ENCODE measurements at regions not wholly inside any gene's neighbourhood (a gene's known extent, or its start where the extent isn't known, plus 50 kb on each side); places are given as distances from the start of the nearest gene placed in this dataset.

- Histone ChIP-seq H3K27ac (no peak overlapping the region), H3K4me3 (ENCODE audit: low read depth, low read length) (no peak overlapping the region), H3K36me3 (replicated peaks) (no peaks in the 10 kb centered on the region), H3K27me3 (replicated peaks) (no peaks in the 10 kb centered on the region)
- DNase-seq = no peak
- TF ChIP-seq, protein P1, sequence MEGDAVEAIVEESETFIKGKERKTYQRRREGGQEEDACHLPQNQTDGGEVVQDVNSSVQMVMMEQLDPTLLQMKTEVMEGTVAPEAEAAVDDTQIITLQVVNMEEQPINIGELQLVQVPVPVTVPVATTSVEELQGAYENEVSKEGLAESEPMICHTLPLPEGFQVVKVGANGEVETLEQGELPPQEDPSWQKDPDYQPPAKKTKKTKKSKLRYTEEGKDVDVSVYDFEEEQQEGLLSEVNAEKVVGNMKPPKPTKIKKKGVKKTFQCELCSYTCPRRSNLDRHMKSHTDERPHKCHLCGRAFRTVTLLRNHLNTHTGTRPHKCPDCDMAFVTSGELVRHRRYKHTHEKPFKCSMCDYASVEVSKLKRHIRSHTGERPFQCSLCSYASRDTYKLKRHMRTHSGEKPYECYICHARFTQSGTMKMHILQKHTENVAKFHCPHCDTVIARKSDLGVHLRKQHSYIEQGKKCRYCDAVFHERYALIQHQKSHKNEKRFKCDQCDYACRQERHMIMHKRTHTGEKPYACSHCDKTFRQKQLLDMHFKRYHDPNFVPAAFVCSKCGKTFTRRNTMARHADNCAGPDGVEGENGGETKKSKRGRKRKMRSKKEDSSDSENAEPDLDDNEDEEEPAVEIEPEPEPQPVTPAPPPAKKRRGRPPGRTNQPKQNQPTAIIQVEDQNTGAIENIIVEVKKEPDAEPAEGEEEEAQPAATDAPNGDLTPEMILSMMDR (IDR thresholded peaks at IDR 0.05; ENCODE audit: low read depth, low read length, missing control alignments) = no peak
- in situ Hi-C loops (cut with HindIII; ENCODE audit: low pct_ligation_motif_present, low sequenced_read_pairs) = no loop called here
These were observed 288.8 kb upstream of the LMCD1 start for GRCh38 chr3:8212794-8213193.

DNA sequence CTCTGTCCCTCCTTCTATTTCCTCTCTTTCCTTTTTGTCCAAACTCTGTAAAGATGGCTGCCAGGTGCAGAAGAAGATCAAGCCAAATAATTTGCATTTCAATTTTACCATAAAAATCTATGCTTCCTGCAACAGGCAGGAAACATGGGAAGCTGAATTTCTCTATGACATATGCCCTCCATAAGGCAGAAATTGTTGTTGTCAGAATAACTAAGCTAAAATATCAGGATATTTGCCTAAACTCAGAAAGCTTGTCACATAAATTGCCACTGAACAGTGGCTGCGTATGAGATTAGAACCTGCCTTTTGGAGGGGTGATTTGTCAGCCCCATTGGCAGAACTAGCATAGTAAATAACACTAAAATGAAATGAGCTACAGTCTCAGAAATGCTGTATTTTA is 288.3 kb upstream of the LMCD1 start:
- H3K36me3 ChIP-seq (replicated peaks) = no peaks in the 10 kb centered on the region
- no peaks in the 10 kb centered on the region for H3K27me3 ChIP-seq (replicated peaks)
- H3K27ac ChIP-seq = no peak overlapping the region
- H3K4me3 ChIP-seq (ENCODE audit: low read depth, low read length) = no peak overlapping the region
- TF ChIP-seq, protein P1 (IDR thresholded peaks at IDR 0.05; ENCODE audit: low read depth, low read length, missing control alignments) = no peak
- in situ Hi-C loops (cut with HindIII; ENCODE audit: low pct_ligation_motif_present, low sequenced_read_pairs) = no loop called here
- no peak for DNase-seq

DNA sequence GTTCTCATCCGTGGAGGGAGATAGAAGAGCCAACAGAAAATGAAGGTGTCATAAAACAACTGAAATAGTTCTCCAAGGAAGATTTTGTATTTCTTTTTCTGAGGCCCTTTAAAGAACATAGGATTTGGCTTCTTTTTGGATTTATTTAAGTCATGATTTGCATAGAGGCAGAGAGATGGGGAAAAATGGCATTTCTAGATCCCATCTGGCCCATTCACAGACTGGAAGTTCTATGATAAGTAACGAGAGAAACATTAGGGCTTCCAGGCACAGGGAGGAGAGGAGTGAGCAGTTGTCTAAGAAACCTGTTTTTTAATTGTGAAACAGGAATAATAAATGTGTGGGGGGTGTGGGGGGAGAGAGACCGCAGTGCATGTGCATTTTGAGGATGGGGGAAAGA is 285.8 kb upstream of the LMCD1 start:
- in situ Hi-C loops (cut with HindIII; ENCODE audit: low pct_ligation_motif_present, low sequenced_read_pairs) = no loop called here
- Histone ChIP-seq H3K4me3 (ENCODE audit: low read depth, low read length) (no peak overlapping the region), H3K27ac (no peak overlapping the region), H3K36me3 (replicated peaks) (no peaks in the 10 kb centered on the region), H3K27me3 (replicated peaks) (no peaks in the 10 kb centered on the region)
- DNase-seq = no peak
- TF ChIP-seq, protein P1 (IDR thresholded peaks at IDR 0.05; ENCODE audit: low read depth, low read length, missing control alignments) = no peak

DNA sequence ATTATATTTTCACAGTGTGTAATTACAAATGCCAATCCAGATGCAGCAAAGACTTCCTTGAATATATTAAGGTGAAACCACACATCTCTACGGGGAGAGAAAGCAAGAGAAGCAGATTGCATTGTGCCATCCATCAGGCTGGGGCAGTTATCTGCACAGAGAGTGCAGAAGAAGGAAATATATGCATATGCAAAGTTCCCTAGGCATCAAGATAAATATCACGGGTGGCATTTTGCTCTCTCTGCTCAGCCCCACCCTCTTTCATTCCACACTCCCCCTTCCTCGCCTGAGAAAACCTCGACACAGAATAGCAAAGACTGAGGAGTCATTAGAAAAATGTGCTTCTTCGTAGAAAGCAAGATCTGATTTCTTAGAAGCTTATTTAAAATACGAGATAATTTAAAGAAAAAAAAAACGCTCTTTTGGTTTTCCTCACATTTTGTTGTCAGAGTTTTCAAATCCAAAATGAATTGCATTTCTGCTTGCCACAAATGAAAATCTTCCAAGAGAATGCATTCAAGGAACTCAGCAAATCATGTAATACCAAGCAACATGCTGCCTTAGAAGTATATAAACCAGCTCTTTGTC is 283.2 kb upstream of the LMCD1 start:
- in situ Hi-C loops (cut with HindIII; ENCODE audit: low pct_ligation_motif_present, low sequenced_read_pairs) = no loop called here
- no peak overlapping the region for H3K27ac ChIP-seq
- H3K4me3 ChIP-seq (ENCODE audit: low read depth, low read length) = no peak overlapping the region
- DNase-seq = no peak
- TF ChIP-seq, protein P1 (IDR thresholded peaks at IDR 0.05; ENCODE audit: low read depth, low read length, missing control alignments) = no peak
- H3K36me3 ChIP-seq (replicated peaks) = no peaks in the 10 kb centered on the region
- no peaks in the 10 kb centered on the region for H3K27me3 ChIP-seq (replicated peaks)

GRCh38 chr3:8220291-8220690 is 281.3 kb upstream of the LMCD1 start:
- Histone ChIP-seq H3K4me3 (ENCODE audit: low read depth, low read length) (no peak overlapping the region), H3K36me3 (replicated peaks) (no peaks in the 10 kb centered on the region), H3K27me3 (replicated peaks) (no peaks in the 10 kb centered on the region), H3K27ac (no peak overlapping the region)
- in situ Hi-C loops (cut with HindIII; ENCODE audit: low pct_ligation_motif_present, low sequenced_read_pairs) = no loop called here
- DNase-seq = peak; percentile 42
- TF ChIP-seq, protein P1 (IDR thresholded peaks at IDR 0.05; ENCODE audit: low read depth, low read length, missing control alignments) = no peak

DNA sequence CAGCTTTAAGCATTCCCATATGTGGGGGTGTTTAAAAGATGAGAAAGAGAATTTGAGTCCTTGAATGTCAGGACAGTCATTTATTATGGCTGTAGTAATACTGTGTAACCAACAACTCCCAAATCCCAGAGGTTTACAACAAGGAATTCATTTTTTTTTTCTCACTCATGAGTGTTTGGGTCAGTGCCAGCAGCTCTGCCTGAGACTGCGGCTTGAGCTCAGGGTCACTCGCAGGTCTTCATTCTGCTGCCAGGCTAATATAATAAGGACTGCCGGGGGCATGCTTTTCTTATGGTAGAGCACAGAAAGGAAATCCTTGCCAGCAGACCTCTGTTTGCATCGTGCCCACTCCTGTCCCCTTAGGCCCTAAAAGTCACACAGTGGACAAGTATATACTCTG is 277.9 kb upstream of the LMCD1 start:
- H3K36me3 ChIP-seq (replicated peaks) = no peaks in the 10 kb centered on the region
- TF ChIP-seq, protein P1 (IDR thresholded peaks at IDR 0.05; ENCODE audit: low read depth, low read length, missing control alignments) = peak; percentile 8
- H3K27ac ChIP-seq = no peak overlapping the region
- in situ Hi-C loops (cut with HindIII; ENCODE audit: low pct_ligation_motif_present, low sequenced_read_pairs) = no loop called here
- no peak overlapping the region for H3K4me3 ChIP-seq (ENCODE audit: low read depth, low read length)
- DNase-seq = peak; percentile 27
- no peaks in the 10 kb centered on the region for H3K27me3 ChIP-seq (replicated peaks)

Measured in brain microvascular endothelial cell (primary cell).